Activated CD4-positive, alpha-beta memory T cell treated with anti-CD3 and anti-CD28 coated beads for 36 hours (primary cell): ENCODE measurements at regions not wholly inside any gene's neighbourhood (a gene's known extent, or its start where the extent isn't known, plus 50 kb on each side); places are given as distances from the start of the nearest gene placed in this dataset.
"Not testable (repeated sequence)": the region's sequence is repeated elsewhere in the genome, so short reads cannot be mapped to it uniquely, and the experiment has no call there.

Source experiments
- CTCF ChIA-PET: fragments of 350-600 bp; sonication (Branson Sonifier 250); formaldehyde crosslinking; loops from one replicate; lab custom pipeline; 2021; ENCODE audit warnings: antibody characterized with exemption, inconsistent platforms; lab: Charles Lee
- POLR2A ChIA-PET: fragments of 350-600 bp; sonication (Branson Sonifier 250); formaldehyde crosslinking; loops from one replicate; lab custom pipeline; 2021; ENCODE audit warnings: antibody characterized with exemption; lab: Charles Lee
- DNase-seq: peaks from one replicate; pipeline ENCODE4 v3.0.0-alpha.2; 2020
- H3K27ac Mint-ChIP-seq: one replicate; pipeline ENCODE4 v1.8.0; 2021; ENCODE audit warnings: mixed read lengths
- H3K27me3 Mint-ChIP-seq: one replicate; pipeline ENCODE4 v1.8.0; 2021; ENCODE audit warnings: mixed read lengths
- H3K36me3 Mint-ChIP-seq: one replicate; pipeline ENCODE4 v1.8.0; 2021; ENCODE audit warnings: mixed read lengths
- H3K4me1 Mint-ChIP-seq: one replicate; pipeline ENCODE4 v1.8.0; 2021; ENCODE audit warnings: low read depth, mixed read lengths
- H3K4me3 Mint-ChIP-seq: one replicate; pipeline ENCODE4 v1.8.0; 2021; ENCODE audit warnings: mild to moderate bottlenecking, mixed read lengths
- H3K9me3 Mint-ChIP-seq: one replicate; pipeline ENCODE4 v1.8.0; 2021; ENCODE audit warnings: mixed read lengths
- intact Hi-C: fragments of 100-400 bp; cut with micrococcal nuclease; formaldehyde crosslinking; loops from one replicate; pipeline ENCODE4 v1.15.1; 2023

- H3K9me3 Mint-ChIP-seq, DNase-seq, H3K4me3 Mint-ChIP-seq, H3K27me3 Mint-ChIP-seq, H3K36me3 Mint-ChIP-seq, CTCF ChIA-PET, intact Hi-C loops, POLR2A ChIA-PET, H3K27ac Mint-ChIP-seq, H3K4me1 Mint-ChIP-seq: not testable (repeated sequence)
These were observed 1164.8 kb downstream of the RPIA start for GRCh38 chr2:89856305-89856704.

GRCh38 chr2:89862164-89862563, 1170.7 kb downstream of the RPIA start:
- intact Hi-C loops, H3K27ac Mint-ChIP-seq, H3K27me3 Mint-ChIP-seq, H3K9me3 Mint-ChIP-seq, H3K4me1 Mint-ChIP-seq, H3K36me3 Mint-ChIP-seq, DNase-seq, POLR2A ChIA-PET, CTCF ChIA-PET, H3K4me3 Mint-ChIP-seq: not testable (repeated sequence)

DNA sequence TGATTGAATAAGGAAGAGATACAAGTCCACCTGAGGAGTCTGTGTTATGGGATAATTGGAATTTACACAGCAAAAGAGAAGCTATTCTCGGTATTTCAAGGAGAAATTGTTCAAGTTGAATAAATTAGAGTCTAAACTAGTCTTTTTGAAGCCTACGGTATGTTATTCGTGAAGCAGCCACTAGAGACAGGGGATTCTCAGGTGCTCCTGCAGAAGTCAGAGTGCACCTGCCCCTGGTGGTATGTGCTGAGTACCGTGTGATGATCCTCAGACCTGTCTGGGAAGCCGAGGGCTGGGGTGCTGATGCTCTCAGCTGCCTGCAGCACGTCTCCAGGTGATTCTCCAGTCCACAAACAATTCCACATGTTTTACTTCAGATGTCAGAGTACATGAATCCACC, 1171.7 kb downstream of the RPIA start:
- H3K9me3 Mint-ChIP-seq, DNase-seq, POLR2A ChIA-PET, H3K27ac Mint-ChIP-seq, H3K36me3 Mint-ChIP-seq, H3K4me1 Mint-ChIP-seq, CTCF ChIA-PET, intact Hi-C loops, H3K4me3 Mint-ChIP-seq, H3K27me3 Mint-ChIP-seq: not testable (repeated sequence)

DNA sequence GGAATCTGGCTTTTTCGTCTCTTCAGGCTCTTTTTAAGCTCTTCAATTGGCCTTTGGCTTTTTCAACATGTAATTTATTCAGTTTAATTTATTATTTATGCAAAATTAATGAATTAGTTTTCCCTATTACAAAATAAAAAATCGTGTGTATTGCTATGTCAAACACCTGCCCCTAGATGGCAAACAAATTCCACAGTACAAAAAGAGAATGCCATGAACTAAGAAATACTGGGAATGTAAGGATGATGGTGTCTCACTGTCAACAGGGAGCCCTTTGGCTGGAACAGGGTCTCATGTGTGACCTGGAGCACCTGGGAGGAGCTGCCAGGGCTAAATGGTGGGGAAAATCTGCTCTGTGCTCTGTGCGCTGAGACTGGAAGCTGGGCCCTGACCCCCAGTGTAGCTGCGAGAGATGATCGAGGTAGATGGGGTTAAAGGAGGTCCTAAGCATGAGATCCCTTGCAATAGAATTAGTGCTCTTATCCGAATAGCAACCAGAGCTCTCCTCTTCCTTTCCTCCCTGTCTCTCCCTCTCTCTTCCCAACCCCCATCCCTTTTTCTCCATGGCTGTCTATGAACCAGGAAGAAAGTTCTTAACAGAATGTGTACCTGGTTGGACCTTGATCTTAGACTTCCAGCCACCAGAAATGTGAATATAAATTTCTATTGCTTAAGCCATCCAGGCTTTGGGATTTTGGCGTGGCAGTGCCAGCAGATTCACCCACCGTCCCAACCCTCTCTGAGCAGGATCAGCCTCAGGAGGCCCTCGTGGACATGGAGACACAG, 1183.5 kb downstream of the RPIA start:
- H3K4me1 Mint-ChIP-seq, H3K36me3 Mint-ChIP-seq, intact Hi-C loops, CTCF ChIA-PET, POLR2A ChIA-PET, H3K27me3 Mint-ChIP-seq, H3K4me3 Mint-ChIP-seq, H3K27ac Mint-ChIP-seq, DNase-seq, H3K9me3 Mint-ChIP-seq: not testable (repeated sequence)

DNA sequence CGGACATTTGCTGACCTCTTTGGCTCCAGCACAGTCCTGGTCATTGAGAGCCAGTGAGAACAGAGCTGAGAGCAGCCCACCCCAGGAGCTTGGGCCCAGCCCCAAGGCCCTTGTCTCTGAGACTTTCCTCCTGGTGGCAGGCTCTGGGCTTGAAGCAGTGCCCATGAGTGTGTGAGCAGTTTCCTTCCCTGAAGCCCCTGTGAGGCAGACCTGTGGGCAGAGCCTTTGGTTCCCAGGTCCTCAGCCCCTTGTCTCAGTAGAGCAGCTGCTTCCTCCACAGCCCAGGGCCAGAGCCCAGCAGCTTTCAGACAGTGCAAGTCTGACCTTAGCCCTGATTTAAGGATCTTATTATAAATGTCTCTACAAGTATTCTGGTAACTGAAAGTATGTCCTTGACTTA, 1185.0 kb downstream of the RPIA start:
- H3K4me3 Mint-ChIP-seq, DNase-seq, intact Hi-C loops, H3K9me3 Mint-ChIP-seq, H3K27ac Mint-ChIP-seq, H3K36me3 Mint-ChIP-seq, CTCF ChIA-PET, H3K4me1 Mint-ChIP-seq, POLR2A ChIA-PET, H3K27me3 Mint-ChIP-seq: not testable (repeated sequence)

- intact Hi-C loops, H3K27ac Mint-ChIP-seq, CTCF ChIA-PET, H3K27me3 Mint-ChIP-seq, H3K4me1 Mint-ChIP-seq, DNase-seq, POLR2A ChIA-PET, H3K9me3 Mint-ChIP-seq, H3K4me3 Mint-ChIP-seq, H3K36me3 Mint-ChIP-seq: not testable (repeated sequence)
These were observed 1185.4 kb downstream of the RPIA start for GRCh38 chr2:89876878-89877277.

GRCh38 chr2:89882880-89883279, 1191.4 kb downstream of the RPIA start:
- H3K4me3 Mint-ChIP-seq, intact Hi-C loops, H3K9me3 Mint-ChIP-seq, H3K27ac Mint-ChIP-seq, DNase-seq, H3K36me3 Mint-ChIP-seq, H3K4me1 Mint-ChIP-seq, CTCF ChIA-PET, POLR2A ChIA-PET, H3K27me3 Mint-ChIP-seq: not testable (repeated sequence)

GRCh38 chr2:89883624-89884023, 1192.2 kb downstream of the RPIA start:
- H3K27me3 Mint-ChIP-seq, intact Hi-C loops, H3K27ac Mint-ChIP-seq, CTCF ChIA-PET, H3K4me3 Mint-ChIP-seq, DNase-seq, POLR2A ChIA-PET, H3K9me3 Mint-ChIP-seq, H3K4me1 Mint-ChIP-seq, H3K36me3 Mint-ChIP-seq: not testable (repeated sequence)

- H3K4me1 Mint-ChIP-seq, H3K4me3 Mint-ChIP-seq, H3K27ac Mint-ChIP-seq, DNase-seq, intact Hi-C loops, H3K36me3 Mint-ChIP-seq, POLR2A ChIA-PET, H3K27me3 Mint-ChIP-seq, CTCF ChIA-PET, H3K9me3 Mint-ChIP-seq: not testable (repeated sequence)
These were observed 1193.6 kb downstream of the RPIA start for GRCh38 chr2:89885071-89885470.

DNA sequence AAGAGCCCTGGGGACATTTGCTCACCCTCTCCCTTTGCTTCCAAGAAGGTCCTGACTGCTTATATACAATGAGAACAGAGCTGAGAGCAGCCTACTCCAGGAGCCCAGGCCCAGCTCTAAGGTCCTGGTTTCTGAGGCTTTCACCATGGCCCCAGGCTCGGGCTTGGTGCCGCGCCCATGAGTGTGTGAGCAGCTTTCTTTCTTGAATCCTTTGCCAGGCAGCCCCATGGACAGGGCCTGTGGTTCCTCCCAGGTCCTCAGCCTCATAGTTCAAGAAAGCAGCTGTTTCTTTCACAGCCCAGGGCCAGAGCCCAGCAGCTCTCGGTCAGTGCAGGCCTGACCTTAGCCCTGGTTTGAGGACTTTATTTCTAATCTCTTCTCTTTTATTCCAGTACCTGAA, 1197.2 kb downstream of the RPIA start:
- DNase-seq, intact Hi-C loops, H3K4me3 Mint-ChIP-seq, CTCF ChIA-PET, H3K36me3 Mint-ChIP-seq, H3K27me3 Mint-ChIP-seq, H3K9me3 Mint-ChIP-seq, POLR2A ChIA-PET, H3K4me1 Mint-ChIP-seq, H3K27ac Mint-ChIP-seq: not testable (repeated sequence)

DNA sequence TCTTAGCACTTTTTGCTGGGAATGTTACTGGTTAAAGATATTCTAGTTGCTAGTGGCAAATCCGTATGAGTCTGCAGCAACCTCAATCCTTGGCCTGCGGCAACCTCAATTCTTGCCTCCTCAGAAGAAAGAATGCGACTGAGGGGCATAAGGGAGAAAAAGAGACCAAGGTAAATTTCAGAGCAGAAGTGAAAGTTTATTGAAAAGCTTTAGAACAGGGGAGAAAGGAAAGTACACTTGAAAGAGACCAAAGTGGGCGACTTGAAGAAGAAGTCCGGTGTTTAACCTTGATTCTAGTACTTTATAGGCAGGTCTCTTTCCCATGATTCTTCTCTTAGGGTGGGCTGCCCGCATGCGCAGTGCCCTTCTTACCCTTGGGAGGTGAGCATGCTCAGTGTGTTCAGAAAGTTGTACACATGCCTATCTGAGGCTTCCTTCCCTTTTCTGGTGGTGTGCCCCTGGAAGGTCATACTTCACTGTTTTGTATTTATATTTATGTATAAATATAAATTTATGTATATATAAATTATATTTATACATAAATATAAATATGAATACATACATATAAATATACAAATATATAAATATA, 1198.8 kb downstream of the RPIA start:
- H3K9me3 Mint-ChIP-seq, POLR2A ChIA-PET, H3K27me3 Mint-ChIP-seq, H3K27ac Mint-ChIP-seq, intact Hi-C loops, H3K4me3 Mint-ChIP-seq, CTCF ChIA-PET, H3K36me3 Mint-ChIP-seq, H3K4me1 Mint-ChIP-seq, DNase-seq: not testable (repeated sequence)

GRCh38 chr2:89894988-89895387, 1203.5 kb downstream of the RPIA start:
- POLR2A ChIA-PET, DNase-seq, H3K27ac Mint-ChIP-seq, H3K4me1 Mint-ChIP-seq, H3K9me3 Mint-ChIP-seq, H3K36me3 Mint-ChIP-seq, H3K4me3 Mint-ChIP-seq, intact Hi-C loops, CTCF ChIA-PET, H3K27me3 Mint-ChIP-seq: not testable (repeated sequence)

DNA sequence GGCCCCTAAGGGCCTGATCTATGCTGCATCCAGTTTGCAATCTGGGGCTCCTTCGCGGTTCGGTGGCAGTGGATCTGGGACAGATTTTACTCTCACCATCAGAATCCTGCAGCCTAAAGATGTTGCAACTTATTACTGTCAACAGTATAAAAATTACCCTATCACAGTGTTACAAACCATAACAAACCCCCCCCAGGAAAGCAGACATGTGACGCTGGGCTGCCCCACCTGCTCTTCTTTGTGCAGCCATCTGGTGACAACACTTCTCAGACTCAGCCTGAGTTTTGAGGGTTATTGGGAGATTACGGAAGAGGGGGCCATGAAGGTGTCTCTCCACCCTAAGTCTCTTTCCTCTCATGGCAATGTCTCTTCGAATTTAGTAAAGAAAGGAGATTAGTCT, 1204.2 kb downstream of the RPIA start:
- H3K27ac Mint-ChIP-seq, H3K4me3 Mint-ChIP-seq, H3K27me3 Mint-ChIP-seq, H3K36me3 Mint-ChIP-seq, CTCF ChIA-PET, DNase-seq, H3K9me3 Mint-ChIP-seq, intact Hi-C loops, POLR2A ChIA-PET, H3K4me1 Mint-ChIP-seq: not testable (repeated sequence)
